Astrocyte of the cerebellum (primary cell): ENCODE measurements at regions not wholly inside any gene's neighbourhood (a gene's known extent, or its start where the extent isn't known, plus 50 kb on each side); places are given as distances from the start of the nearest gene placed in this dataset.

ENCODE experiments used
- DNase-seq: peaks from one replicate; pipeline ENCODE4 v3.0.0-alpha.2; 2011; ENCODE audit warnings: low read depth
- H3K4me3 ChIP-seq: 2 replicates; pipeline ENCODE4 v1.5.1; 2011; ENCODE audit warnings: mild to moderate bottlenecking, low read depth, low read length, moderate library complexity
- in situ Hi-C: cut with HindIII; loops from 2 replicates; pipeline ENCODE4 v1.10.0; 2017; ENCODE audit warnings: low sequenced_read_pairs
- TF ChIP-seq, protein P1 (sequence below): IDR thresholded peaks from 2 replicates; pipeline ENCODE4 v1.5.1; 2012; ENCODE audit warnings: low read length, low read depth, moderate library complexity, mild to moderate bottlenecking; ENCODE audit errors: missing control alignments

DNA sequence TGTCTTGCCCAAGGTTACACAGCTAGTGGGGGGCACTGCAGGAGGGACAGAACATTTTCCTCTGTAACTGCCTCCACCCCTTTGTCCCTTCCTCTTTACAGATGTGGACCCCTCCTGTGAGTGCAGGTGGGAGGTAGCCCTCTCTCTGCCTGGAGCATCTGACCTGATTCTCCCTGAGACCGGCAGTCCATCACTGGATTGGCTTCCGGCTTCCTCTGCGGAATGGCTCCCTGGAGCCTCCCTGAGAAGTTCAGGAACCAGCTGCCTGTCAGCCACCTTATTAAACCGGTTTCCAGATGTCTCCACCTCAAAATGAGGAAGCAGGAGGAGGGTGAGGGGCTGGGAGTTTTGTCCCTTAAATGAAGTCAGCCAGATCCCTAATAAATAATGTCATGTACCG, 67.3 kb upstream of the TNP1 start:
- TF ChIP-seq, protein P1, sequence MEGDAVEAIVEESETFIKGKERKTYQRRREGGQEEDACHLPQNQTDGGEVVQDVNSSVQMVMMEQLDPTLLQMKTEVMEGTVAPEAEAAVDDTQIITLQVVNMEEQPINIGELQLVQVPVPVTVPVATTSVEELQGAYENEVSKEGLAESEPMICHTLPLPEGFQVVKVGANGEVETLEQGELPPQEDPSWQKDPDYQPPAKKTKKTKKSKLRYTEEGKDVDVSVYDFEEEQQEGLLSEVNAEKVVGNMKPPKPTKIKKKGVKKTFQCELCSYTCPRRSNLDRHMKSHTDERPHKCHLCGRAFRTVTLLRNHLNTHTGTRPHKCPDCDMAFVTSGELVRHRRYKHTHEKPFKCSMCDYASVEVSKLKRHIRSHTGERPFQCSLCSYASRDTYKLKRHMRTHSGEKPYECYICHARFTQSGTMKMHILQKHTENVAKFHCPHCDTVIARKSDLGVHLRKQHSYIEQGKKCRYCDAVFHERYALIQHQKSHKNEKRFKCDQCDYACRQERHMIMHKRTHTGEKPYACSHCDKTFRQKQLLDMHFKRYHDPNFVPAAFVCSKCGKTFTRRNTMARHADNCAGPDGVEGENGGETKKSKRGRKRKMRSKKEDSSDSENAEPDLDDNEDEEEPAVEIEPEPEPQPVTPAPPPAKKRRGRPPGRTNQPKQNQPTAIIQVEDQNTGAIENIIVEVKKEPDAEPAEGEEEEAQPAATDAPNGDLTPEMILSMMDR: no peak
- in situ Hi-C loops: no loop called here
- no peak overlapping the region for H3K4me3 ChIP-seq
- DNase-seq: no peak

DNA sequence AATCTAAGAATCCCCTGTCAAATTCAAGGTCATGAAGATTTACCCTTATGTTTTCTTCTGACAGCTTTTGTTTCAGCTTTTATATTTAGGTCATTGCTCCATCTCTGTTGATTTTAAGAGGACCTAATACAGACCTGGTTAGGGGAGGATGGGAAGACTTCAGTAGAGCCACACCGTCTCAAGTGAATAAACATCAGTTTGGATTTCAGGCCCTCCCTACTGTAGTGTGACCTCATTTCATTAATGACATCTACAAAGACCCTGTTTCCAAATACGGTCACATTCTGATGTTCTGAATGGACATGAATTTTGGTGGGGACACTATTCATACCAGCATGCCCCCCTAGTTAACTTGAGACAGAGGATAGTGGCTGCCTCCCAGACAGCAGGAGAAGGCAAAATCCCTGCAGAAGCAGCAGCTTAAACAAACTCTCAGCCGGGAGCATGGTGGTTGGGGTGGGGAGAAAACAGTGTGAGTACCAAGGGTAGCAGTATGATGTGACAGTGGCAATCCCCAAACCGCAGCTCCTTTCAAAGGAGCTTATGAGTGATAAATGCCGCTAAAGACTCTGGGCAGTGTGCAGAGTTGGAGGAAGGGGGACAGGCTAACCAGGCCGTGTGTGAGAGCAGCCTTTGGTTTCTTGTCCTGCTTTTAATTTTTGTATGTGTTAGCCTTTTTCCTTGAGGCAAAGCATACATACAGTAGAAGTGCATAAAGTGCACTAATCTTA, 65.9 kb upstream of the TNP1 start:
- no peak for DNase-seq
- TF ChIP-seq, protein P1: no peak
- no peak overlapping the region for H3K4me3 ChIP-seq
- in situ Hi-C loops: no loop called here

DNA sequence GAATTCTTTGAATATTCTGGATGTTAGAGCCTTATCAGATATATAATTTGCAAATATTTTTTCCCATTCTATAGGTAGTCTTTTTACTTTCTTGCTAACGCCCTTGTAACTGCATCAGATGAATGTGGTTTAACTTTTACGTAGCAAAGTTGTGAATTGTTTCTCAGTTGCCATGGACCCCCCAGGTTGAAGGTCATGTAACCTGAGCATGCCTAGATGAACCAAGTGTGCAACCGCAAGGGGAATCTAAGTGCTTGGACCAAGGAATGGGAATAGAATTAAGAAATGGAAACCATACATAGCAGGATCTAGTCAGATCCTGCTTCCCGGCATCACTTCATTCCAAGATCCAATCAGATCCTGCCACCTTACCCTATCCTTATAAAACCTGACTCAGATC, 65.1 kb upstream of the TNP1 start:
- TF ChIP-seq, protein P1: no peak
- H3K4me3 ChIP-seq: no peak overlapping the region
- no peak for DNase-seq
- in situ Hi-C loops: no loop called here

DNA sequence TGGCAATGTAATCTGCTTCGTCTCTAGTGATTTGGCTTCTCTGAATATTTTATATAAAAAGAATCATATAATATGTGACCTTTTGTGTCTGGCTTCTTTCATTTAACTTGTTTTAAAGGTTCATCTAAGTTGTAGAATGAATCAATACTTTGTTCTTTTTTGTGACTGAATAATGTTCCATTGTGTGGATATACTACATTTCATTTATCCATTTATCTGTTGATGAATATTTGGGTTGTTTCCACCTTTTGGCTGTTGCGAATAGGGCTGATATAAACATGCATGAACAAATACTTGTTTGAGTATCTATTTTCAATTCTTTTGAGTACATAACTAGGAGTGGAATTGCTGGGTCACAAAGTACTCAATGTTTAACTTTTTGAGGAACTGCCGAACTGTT, 63.8 kb upstream of the TNP1 start:
- no peak overlapping the region for H3K4me3 ChIP-seq
- TF ChIP-seq, protein P1: no peak
- in situ Hi-C loops: no loop called here
- no peak for DNase-seq

DNA sequence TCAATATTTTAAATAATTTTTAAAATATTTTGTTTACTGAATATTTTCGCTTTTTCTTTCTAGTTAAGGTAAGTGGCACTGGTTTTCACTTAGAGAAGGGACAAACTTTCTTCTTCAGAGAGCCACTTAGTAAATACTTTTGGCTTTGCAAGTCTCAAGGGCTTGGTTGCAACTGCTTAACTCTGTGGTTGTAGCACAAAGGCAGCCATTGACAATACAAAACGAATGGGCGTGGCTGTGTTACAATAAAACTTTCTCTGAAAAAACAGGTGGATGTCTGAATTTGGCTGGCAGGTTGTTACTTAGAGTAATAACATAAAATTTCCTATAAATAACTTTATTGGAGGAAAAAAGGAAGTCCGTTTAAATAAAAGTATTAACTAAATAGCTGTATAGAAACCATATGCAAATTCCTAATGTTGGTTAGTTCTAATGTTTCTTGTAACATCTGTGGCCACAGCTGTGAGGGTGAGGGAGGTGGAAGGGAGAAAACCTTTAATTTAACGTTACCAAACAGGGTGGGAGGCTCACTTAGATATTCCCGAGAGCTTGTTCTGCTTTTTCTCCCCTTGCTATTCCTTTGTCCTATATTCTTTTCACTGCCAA, 62.4 kb upstream of the TNP1 start:
- H3K4me3 ChIP-seq: no peak overlapping the region
- DNase-seq: no peak
- TF ChIP-seq, protein P1: no peak
- in situ Hi-C loops: no loop called here

DNA sequence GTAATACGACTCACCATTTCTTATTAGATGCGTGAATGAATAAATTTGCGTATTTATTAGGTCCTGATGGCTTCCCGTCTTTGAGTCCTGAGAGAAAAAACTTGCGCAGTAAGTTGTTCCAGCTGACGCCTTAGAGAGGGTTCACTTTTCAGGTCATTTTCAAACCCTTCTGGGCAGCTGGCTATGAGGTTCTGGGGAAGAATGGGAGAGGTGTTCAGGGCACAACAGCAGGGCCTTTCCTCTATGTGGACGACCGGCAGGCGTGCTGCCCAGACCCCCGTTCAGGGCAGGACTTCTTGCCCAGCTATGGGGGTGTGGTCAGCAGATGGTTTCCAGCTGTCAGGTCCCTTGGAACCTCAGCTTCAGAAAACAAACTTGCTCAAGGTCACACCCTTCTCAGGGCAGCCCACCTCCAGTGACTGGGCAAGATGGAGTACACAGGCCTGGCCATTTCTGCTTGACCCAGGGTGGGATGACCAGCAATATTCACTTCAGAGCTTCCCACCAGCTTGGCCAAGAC, 61.1 kb upstream of the TNP1 start:
- TF ChIP-seq, protein P1: no peak
- no peak overlapping the region for H3K4me3 ChIP-seq
- in situ Hi-C loops: no loop called here
- DNase-seq: no peak
